Natural killer cell (primary cell): ENCODE measurements at regions not wholly inside any gene's neighbourhood (a gene's known extent, or its start where the extent isn't known, plus 50 kb on each side); places are given as distances from the start of the nearest gene placed in this dataset.

Source experiments
- ATAC-seq, 3 donors: fragments of 150-1000 bp in 2 of 3; fragments of 200-7000 bp in 1 of 3; cut with Tn5 transposase; 1 replicate in 1 of 3; 2 replicates in 2 of 3; pipeline ENCODE4 v1.10.0; 2021; ENCODE audit warnings: mild to moderate bottlenecking in 2 of 3, moderate library complexity in 2 of 3
- DNase-seq, 2 donors: peaks; one replicate each; pipeline versions ENCODE4 v3.0.0 to v3.0.0-alpha.2; 2013 to 2021; ENCODE audit warnings: mixed read lengths in 1 of 2
- H3K27ac ChIP-seq: one replicate; pipeline ENCODE4 v1.5.1; 2013; ENCODE audit warnings: mild to moderate bottlenecking, low read length
- H3K27me3 ChIP-seq: one replicate; pipeline ENCODE4 v1.6.1; 2013; ENCODE audit warnings: low read length; ENCODE audit not compliant: control insufficient read depth, insufficient read depth
- H3K36me3 ChIP-seq: one replicate; pipeline ENCODE4 v1.6.1; 2013; ENCODE audit warnings: low read length; ENCODE audit not compliant: control insufficient read depth, insufficient read depth
- H3K4me1 ChIP-seq: one replicate; pipeline ENCODE4 v1.6.1; 2013; ENCODE audit warnings: low read length; ENCODE audit not compliant: control insufficient read depth, insufficient read depth
- H3K4me3 ChIP-seq: one replicate; pipeline ENCODE4 v1.5.1; 2013; ENCODE audit warnings: low read length
- H3K9me3 ChIP-seq: one replicate; pipeline ENCODE4 v1.6.1; 2013; ENCODE audit warnings: low read length; ENCODE audit not compliant: control insufficient read depth, insufficient read depth
- H3K27ac Mint-ChIP-seq, 2 donors: one replicate each; pipeline ENCODE4 v1.8.0; 2022; ENCODE audit warnings: mild to moderate bottlenecking in 2 of 2, mixed read lengths in 2 of 2, moderate library complexity in 1 of 2
- H3K27me3 Mint-ChIP-seq, 2 donors: one replicate each; pipeline ENCODE4 v1.8.0; 2022; ENCODE audit warnings: low read depth in 2 of 2, mixed read lengths in 2 of 2
- H3K36me3 Mint-ChIP-seq: one replicate; pipeline ENCODE4 v1.8.0; 2022; ENCODE audit warnings: mixed read lengths
- H3K4me1 Mint-ChIP-seq, 2 donors: one replicate each; pipeline ENCODE4 v1.8.0; 2022; ENCODE audit warnings: mixed read lengths in 2 of 2
- H3K4me3 Mint-ChIP-seq: one replicate; pipeline ENCODE4 v1.8.0; 2022; ENCODE audit warnings: mild to moderate bottlenecking, moderate library complexity, mixed read lengths
- H3K9me3 Mint-ChIP-seq, 2 donors: one replicate each; pipeline ENCODE4 v1.8.0; 2022; ENCODE audit warnings: mixed read lengths in 2 of 2
- WGBS: methylation state at CpG from one replicate; pipeline ENCODE4 v1.1.7; 2013; ENCODE audit warnings: missing lambda C conversion rate; ENCODE audit not compliant: insufficient coverage; 5-methylcytosine and 5-hydroxymethylcytosine counted together
- intact Hi-C: fragments of 100-400 bp; cut with micrococcal nuclease; formaldehyde crosslinking; loops from one replicate; pipeline ENCODE4 v1.14.2; 2022
- TF ChIP-seq, protein P1 (sequence below): fragments of 200-600 bp; IDR thresholded peaks from one replicate; pipeline ENCODE4 v1.8.0; 2022; ENCODE audit warnings: antibody characterized with exemption

DNA sequence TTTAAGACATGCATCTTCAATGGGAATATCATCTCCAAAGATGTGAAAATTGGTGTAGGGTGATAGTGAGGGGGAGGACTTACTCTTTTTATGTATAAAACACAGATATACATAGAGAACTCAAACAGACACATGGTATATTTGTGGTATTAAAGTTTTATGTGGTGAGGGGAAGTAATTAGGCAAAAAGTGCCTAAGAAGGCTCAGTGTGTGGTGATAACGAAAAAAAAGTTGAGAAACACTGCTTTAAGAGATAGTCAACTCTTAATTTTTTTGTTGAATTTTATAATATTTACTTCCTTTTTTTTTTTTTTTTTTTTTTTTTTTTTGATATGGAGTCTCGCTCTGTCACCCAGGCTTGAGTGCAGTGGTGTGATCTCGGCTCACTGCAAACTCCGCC lies 174.2 kb upstream of the FRMD4B start:
- DNase-seq (no peak), ATAC-seq (no peak)
- H3K36me3 Mint-ChIP-seq: no peaks in the 10 kb centered on the region
- no peaks in the 10 kb centered on the region for H3K4me1 Mint-ChIP-seq
- no peak overlapping the region for H3K27ac Mint-ChIP-seq
- no peaks in the 10 kb centered on the region for H3K36me3 ChIP-seq
- intact Hi-C loops: no loop called here
- no peaks in the 10 kb centered on the region for H3K4me1 ChIP-seq
- H3K9me3 ChIP-seq: no peaks in the 10 kb centered on the region
- H3K27ac ChIP-seq: no peak overlapping the region
- peaks cover 0 to 2% of the 10 kb centered on the region in 2 donors for H3K27me3 Mint-ChIP-seq
- no peak overlapping the region for H3K4me3 ChIP-seq
- TF ChIP-seq, protein P1, sequence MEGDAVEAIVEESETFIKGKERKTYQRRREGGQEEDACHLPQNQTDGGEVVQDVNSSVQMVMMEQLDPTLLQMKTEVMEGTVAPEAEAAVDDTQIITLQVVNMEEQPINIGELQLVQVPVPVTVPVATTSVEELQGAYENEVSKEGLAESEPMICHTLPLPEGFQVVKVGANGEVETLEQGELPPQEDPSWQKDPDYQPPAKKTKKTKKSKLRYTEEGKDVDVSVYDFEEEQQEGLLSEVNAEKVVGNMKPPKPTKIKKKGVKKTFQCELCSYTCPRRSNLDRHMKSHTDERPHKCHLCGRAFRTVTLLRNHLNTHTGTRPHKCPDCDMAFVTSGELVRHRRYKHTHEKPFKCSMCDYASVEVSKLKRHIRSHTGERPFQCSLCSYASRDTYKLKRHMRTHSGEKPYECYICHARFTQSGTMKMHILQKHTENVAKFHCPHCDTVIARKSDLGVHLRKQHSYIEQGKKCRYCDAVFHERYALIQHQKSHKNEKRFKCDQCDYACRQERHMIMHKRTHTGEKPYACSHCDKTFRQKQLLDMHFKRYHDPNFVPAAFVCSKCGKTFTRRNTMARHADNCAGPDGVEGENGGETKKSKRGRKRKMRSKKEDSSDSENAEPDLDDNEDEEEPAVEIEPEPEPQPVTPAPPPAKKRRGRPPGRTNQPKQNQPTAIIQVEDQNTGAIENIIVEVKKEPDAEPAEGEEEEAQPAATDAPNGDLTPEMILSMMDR: no peak
- H3K9me3 Mint-ChIP-seq: no peaks in the 10 kb centered on the region
- no peaks in the 10 kb centered on the region for H3K27me3 ChIP-seq
- no peak overlapping the region for H3K4me3 Mint-ChIP-seq
- whole genome bisulfite sequencing: 69% methylated on average over 3 of the region's 4 CpGs

DNA sequence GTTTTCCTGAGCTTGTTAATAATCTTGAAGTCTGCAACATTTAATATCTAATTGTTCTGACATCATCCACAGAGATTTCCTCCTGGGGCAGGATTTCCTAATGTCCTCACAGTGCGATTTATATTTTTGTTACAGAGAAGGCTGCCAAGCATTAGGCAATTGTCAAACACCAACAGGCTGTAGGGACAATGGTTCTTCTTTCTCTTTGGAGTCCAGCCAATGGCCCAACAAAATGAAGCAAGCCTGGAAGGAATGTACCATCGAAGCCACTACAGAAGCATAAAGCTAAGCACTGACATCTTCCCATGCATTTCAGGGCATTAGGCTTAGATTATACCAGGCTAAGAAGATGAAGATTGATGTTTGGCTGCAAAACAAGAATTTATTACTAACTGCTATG lies 173.0 kb upstream of the FRMD4B start:
- Mint-ChIP-seq H3K36me3 (no peaks in the 10 kb centered on the region), H3K9me3 (no peaks in the 10 kb centered on the region), H3K27me3 (peaks cover 0 to 2% of the 10 kb centered on the region in 2 donors), H3K4me3 (no peak overlapping the region), H3K27ac (no peak overlapping the region), H3K4me1 (no peaks in the 10 kb centered on the region)
- no peaks in the 10 kb centered on the region for H3K4me1 ChIP-seq
- TF ChIP-seq, protein P1: no peak
- no peak overlapping the region for H3K4me3 ChIP-seq
- intact Hi-C loops: no loop called here
- no peak overlapping the region for H3K27ac ChIP-seq
- no peaks in the 10 kb centered on the region for H3K27me3 ChIP-seq
- 79% methylated on average over 2 of the region's 2 CpGs for WGBS
- H3K9me3 ChIP-seq: no peaks in the 10 kb centered on the region
- DNase-seq (no peak), ATAC-seq (no peak)
- H3K36me3 ChIP-seq: no peaks in the 10 kb centered on the region

DNA sequence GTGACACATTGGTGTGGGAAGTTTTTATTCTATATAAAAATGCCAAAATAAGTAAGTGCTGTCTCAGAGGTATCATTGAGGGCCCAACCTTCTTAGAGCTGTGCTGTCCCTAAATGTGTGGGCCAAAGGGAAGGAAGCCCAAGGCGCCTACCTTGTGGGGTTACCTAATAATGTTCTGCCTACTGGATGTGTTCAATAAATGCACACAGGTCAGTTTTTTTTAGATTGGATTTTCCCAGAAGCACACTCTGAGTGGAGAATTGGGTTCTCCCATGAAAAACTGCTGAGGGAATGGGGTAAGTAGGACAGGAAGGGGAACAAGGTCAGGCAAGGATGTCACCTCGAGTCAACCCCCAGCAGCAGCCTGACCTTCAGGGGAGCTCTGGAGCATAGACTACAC lies 168.7 kb upstream of the FRMD4B start:
- ATAC-seq: no peak
- Histone ChIP-seq H3K4me3 (no peak overlapping the region), H3K36me3 (no peaks in the 10 kb centered on the region), H3K9me3 (no peaks in the 10 kb centered on the region), H3K27me3 (no peaks in the 10 kb centered on the region), H3K27ac (no peak overlapping the region), H3K4me1 (no peaks in the 10 kb centered on the region)
- Mint-ChIP-seq H3K4me3 (no peak overlapping the region), H3K9me3 (no peaks in the 10 kb centered on the region), H3K4me1 (no peaks in the 10 kb centered on the region), H3K36me3 (no peaks in the 10 kb centered on the region), H3K27ac (no peak overlapping the region), H3K27me3 (no peaks in the 10 kb centered on the region)
- DNase-seq: no peak
- TF ChIP-seq, protein P1: no peak
- WGBS: 71% methylated on average over 2 of the region's 2 CpGs
- intact Hi-C loops: no loop called here

DNA sequence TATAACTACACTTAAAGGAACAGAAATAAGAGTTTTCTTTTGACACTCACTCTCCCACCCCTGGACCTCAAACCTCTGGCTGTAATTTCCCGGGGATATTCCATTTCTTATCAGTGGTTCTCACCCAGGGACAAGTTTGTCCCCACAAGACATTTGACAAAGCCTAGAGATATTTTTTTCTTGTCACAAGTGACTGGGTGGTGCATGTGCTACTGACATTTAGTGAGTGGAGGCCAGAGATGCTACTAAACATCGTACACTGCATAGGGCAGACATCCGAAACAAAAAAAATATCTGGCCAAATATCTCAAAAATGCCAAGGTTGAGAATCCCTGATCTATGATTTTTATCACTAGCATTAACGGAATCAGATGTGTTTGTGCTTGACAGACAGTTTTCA lies 168.0 kb upstream of the FRMD4B start:
- Mint-ChIP-seq H3K4me3 (no peak overlapping the region), H3K27ac (no peak overlapping the region), H3K27me3 (no peaks in the 10 kb centered on the region), H3K36me3 (no peaks in the 10 kb centered on the region), H3K4me1 (no peaks in the 10 kb centered on the region), H3K9me3 (no peaks in the 10 kb centered on the region)
- WGBS: 93% methylated on average over 3 of the region's 4 CpGs
- Histone ChIP-seq H3K27ac (no peak overlapping the region), H3K4me1 (no peaks in the 10 kb centered on the region), H3K4me3 (no peak overlapping the region), H3K9me3 (no peaks in the 10 kb centered on the region), H3K36me3 (no peaks in the 10 kb centered on the region), H3K27me3 (no peaks in the 10 kb centered on the region)
- ATAC-seq (no peak), DNase-seq (no peak)
- TF ChIP-seq, protein P1: no peak
- intact Hi-C loops: no loop called here
